Natural killer cell (primary cell): ENCODE measurements at regions not wholly inside any gene's neighbourhood (a gene's known extent, or its start where the extent isn't known, plus 50 kb on each side); places are given as distances from the start of the nearest gene placed in this dataset.

Source experiments
- ATAC-seq, 3 donors: fragments of 150-1000 bp in 2 of 3; fragments of 200-7000 bp in 1 of 3; cut with Tn5 transposase; 1 replicate in 1 of 3; 2 replicates in 2 of 3; pipeline ENCODE4 v1.10.0; 2021; ENCODE audit warnings: mild to moderate bottlenecking in 2 of 3, moderate library complexity in 2 of 3
- DNase-seq, 2 donors: peaks; one replicate each; pipeline versions ENCODE4 v3.0.0 to v3.0.0-alpha.2; 2013 to 2021; ENCODE audit warnings: mixed read lengths in 1 of 2
- H3K27ac ChIP-seq: one replicate; pipeline ENCODE4 v1.5.1; 2013; ENCODE audit warnings: mild to moderate bottlenecking, low read length
- H3K27me3 ChIP-seq: one replicate; pipeline ENCODE4 v1.6.1; 2013; ENCODE audit warnings: low read length; ENCODE audit not compliant: control insufficient read depth, insufficient read depth
- H3K36me3 ChIP-seq: one replicate; pipeline ENCODE4 v1.6.1; 2013; ENCODE audit warnings: low read length; ENCODE audit not compliant: control insufficient read depth, insufficient read depth
- H3K4me1 ChIP-seq: one replicate; pipeline ENCODE4 v1.6.1; 2013; ENCODE audit warnings: low read length; ENCODE audit not compliant: control insufficient read depth, insufficient read depth
- H3K4me3 ChIP-seq: one replicate; pipeline ENCODE4 v1.5.1; 2013; ENCODE audit warnings: low read length
- H3K9me3 ChIP-seq: one replicate; pipeline ENCODE4 v1.6.1; 2013; ENCODE audit warnings: low read length; ENCODE audit not compliant: control insufficient read depth, insufficient read depth
- H3K27ac Mint-ChIP-seq, 2 donors: one replicate each; pipeline ENCODE4 v1.8.0; 2022; ENCODE audit warnings: mild to moderate bottlenecking in 2 of 2, mixed read lengths in 2 of 2, moderate library complexity in 1 of 2
- H3K27me3 Mint-ChIP-seq, 2 donors: one replicate each; pipeline ENCODE4 v1.8.0; 2022; ENCODE audit warnings: low read depth in 2 of 2, mixed read lengths in 2 of 2
- H3K36me3 Mint-ChIP-seq: one replicate; pipeline ENCODE4 v1.8.0; 2022; ENCODE audit warnings: mixed read lengths
- H3K4me1 Mint-ChIP-seq, 2 donors: one replicate each; pipeline ENCODE4 v1.8.0; 2022; ENCODE audit warnings: mixed read lengths in 2 of 2
- H3K4me3 Mint-ChIP-seq: one replicate; pipeline ENCODE4 v1.8.0; 2022; ENCODE audit warnings: mild to moderate bottlenecking, moderate library complexity, mixed read lengths
- H3K9me3 Mint-ChIP-seq, 2 donors: one replicate each; pipeline ENCODE4 v1.8.0; 2022; ENCODE audit warnings: mixed read lengths in 2 of 2
- WGBS: methylation state at CpG from one replicate; pipeline ENCODE4 v1.1.7; 2013; ENCODE audit warnings: missing lambda C conversion rate; ENCODE audit not compliant: insufficient coverage; 5-methylcytosine and 5-hydroxymethylcytosine counted together
- intact Hi-C: fragments of 100-400 bp; cut with micrococcal nuclease; formaldehyde crosslinking; loops from one replicate; pipeline ENCODE4 v1.14.2; 2022
- TF ChIP-seq, protein P1 (sequence below): fragments of 200-600 bp; IDR thresholded peaks from one replicate; pipeline ENCODE4 v1.8.0; 2022; ENCODE audit warnings: antibody characterized with exemption

DNA sequence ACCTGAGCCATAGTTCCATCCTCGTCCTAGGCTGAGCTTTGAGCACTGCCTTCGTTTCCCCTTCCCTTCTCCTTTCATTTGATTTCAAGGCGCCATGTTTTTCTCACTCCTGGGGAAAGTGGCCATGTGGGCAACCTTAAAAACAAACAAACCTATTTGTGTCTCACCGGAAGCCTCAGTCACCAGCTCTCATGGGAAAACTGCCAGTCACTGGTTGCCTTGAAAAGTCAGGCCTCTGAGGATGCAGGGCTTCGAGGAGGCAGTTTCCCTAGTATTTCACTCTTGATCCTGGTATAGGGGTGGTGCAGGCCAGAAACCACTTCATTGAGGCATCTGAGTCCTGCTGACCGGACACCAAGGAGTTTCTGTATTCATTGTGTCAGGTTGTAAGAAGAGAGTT, 59.2 kb upstream of the TRIB2 start:
- Histone ChIP-seq H3K36me3 (no peaks in the 10 kb centered on the region), H3K27ac (no peak overlapping the region), H3K27me3 (no peaks in the 10 kb centered on the region), H3K4me1 (no peaks in the 10 kb centered on the region), H3K9me3 (no peaks in the 10 kb centered on the region), H3K4me3 (no peak overlapping the region)
- intact Hi-C loops = no loop called here
- TF ChIP-seq, protein P1, sequence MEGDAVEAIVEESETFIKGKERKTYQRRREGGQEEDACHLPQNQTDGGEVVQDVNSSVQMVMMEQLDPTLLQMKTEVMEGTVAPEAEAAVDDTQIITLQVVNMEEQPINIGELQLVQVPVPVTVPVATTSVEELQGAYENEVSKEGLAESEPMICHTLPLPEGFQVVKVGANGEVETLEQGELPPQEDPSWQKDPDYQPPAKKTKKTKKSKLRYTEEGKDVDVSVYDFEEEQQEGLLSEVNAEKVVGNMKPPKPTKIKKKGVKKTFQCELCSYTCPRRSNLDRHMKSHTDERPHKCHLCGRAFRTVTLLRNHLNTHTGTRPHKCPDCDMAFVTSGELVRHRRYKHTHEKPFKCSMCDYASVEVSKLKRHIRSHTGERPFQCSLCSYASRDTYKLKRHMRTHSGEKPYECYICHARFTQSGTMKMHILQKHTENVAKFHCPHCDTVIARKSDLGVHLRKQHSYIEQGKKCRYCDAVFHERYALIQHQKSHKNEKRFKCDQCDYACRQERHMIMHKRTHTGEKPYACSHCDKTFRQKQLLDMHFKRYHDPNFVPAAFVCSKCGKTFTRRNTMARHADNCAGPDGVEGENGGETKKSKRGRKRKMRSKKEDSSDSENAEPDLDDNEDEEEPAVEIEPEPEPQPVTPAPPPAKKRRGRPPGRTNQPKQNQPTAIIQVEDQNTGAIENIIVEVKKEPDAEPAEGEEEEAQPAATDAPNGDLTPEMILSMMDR = no peak
- peaks cover 0 to 5% of the 10 kb centered on the region in 2 donors for H3K27me3 Mint-ChIP-seq
- ATAC-seq (no peak), DNase-seq (no peak)
- no peaks in the 10 kb centered on the region for H3K4me1 Mint-ChIP-seq
- WGBS = 91% methylated on average over 6 of the region's 6 CpGs
- H3K36me3 Mint-ChIP-seq = no peaks in the 10 kb centered on the region
- H3K9me3 Mint-ChIP-seq = no peaks in the 10 kb centered on the region
- no peak overlapping the region for H3K4me3 Mint-ChIP-seq
- no peak overlapping the region for H3K27ac Mint-ChIP-seq

DNA sequence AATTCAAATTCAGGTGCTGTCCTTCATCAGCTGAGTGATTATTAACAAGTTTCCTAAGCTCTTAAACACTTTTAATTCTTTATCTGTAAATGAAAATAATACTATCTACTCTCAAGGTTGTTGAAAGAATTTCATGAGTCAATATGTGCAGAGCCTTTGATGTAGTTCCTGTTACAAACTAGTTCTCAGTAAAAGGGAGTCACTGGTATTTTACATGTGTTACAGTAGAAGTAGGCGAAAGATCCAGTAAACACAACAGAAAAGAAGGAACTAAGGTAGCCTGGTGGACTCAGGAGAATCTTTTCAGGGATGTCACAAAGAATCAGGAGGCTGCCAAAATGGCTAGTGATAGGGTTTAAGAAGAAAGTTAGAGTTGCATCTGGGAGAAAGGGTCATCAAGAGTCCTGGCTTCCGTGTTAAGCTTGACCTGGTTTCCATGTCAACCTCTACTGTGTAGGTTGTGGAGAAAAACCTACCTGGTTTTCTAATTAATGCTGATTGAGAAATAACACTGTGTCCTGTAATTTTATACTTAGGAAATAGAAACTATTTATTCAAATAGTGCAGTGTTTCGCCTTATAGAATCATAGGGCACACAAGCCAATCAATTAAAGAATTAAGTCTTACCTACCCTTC, 58.3 kb upstream of the TRIB2 start:
- WGBS = 95% methylated on average over 2 of the region's 3 CpGs
- TF ChIP-seq, protein P1 = no peak
- Histone ChIP-seq H3K9me3 (no peaks in the 10 kb centered on the region), H3K36me3 (no peaks in the 10 kb centered on the region), H3K4me1 (no peaks in the 10 kb centered on the region), H3K27ac (no peak overlapping the region), H3K27me3 (no peaks in the 10 kb centered on the region), H3K4me3 (no peak overlapping the region)
- Mint-ChIP-seq H3K36me3 (no peaks in the 10 kb centered on the region), H3K27me3 (peaks cover 0 to 5% of the 10 kb centered on the region in 2 donors), H3K4me1 (no peaks in the 10 kb centered on the region), H3K9me3 (no peaks in the 10 kb centered on the region), H3K27ac (no peak overlapping the region), H3K4me3 (no peak overlapping the region)
- intact Hi-C loops = no loop called here
- no peak for ATAC-seq
- no peak for DNase-seq

DNA sequence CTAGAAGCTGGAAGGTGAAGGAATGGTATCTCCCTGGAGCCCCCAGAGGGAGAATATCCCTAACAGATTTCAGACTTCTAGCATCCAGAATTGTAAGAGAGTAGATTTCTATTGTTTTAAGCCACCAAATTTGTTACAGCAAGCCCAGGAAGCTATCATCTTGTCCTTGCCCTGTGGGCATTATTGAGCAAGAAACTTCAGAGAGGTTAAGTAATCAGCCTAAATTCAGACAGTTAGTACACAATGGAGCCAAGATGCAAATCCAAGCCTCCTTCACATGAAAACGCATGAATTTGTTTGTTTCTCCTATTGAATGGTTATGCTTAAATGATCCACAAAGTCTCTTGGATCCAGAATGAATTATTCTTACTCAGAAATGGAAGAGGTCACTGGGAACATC, 55.2 kb upstream of the TRIB2 start:
- Mint-ChIP-seq H3K36me3 (peaks cover 3% of the 10 kb centered on the region), H3K4me1 (peaks cover 0 to 4% of the 10 kb centered on the region in 2 donors), H3K27ac (no peak overlapping the region), H3K4me3 (no peak overlapping the region), H3K27me3 (peaks cover 0 to 5% of the 10 kb centered on the region in 2 donors), H3K9me3 (peaks cover 2 to 3% of the 10 kb centered on the region in 2 donors)
- no peaks in the 10 kb centered on the region for H3K36me3 ChIP-seq
- H3K27ac ChIP-seq = no peak overlapping the region
- H3K27me3 ChIP-seq = no peaks in the 10 kb centered on the region
- intact Hi-C loops = no loop called here
- DNase-seq (no peak), ATAC-seq (no peak)
- no peak overlapping the region for H3K4me3 ChIP-seq
- WGBS = 100% methylated on average over 1 of the region's 1 CpG
- TF ChIP-seq, protein P1 = no peak
- peaks cover 2% of the 10 kb centered on the region for H3K9me3 ChIP-seq
- H3K4me1 ChIP-seq = no peaks in the 10 kb centered on the region
